Heart left ventricle (tissue), 16 donors: ENCODE measurements at regions not wholly inside any gene's neighbourhood (a gene's known extent, or its start where the extent isn't known, plus 50 kb on each side); places are given as distances from the start of the nearest gene placed in this dataset.

ENCODE experiments used
- ATAC-seq, 4 donors: fragments of 200-7000 bp; cut with Tn5 transposase; one replicate each; pipeline ENCODE4 v1.9.1; 2020 to 2022; ENCODE audit warnings: moderate library complexity in 4 of 4, mild to moderate bottlenecking in 3 of 4, moderate number of reproducible peaks in 1 of 4
- DNase-seq, 5 donors: peaks; one replicate each; pipeline ENCODE4 v3.0.0-alpha.2; 2020
- H3K27ac ChIP-seq, 12 donors: fragments of 200-600 bp; sonication (generic) in 4 of 12; one replicate each; pipeline versions ENCODE4 v1.5.0 to v1.8.0; 2016 to 2022; ENCODE audit warnings: mild to moderate bottlenecking in 2 of 12
- H3K27me3 ChIP-seq, 9 donors: fragments of 200-600 bp; sonication (generic) in 2 of 9; one replicate each; pipeline versions ENCODE4 v1.5.1 to v1.8.0; 2016 to 2022; ENCODE audit warnings: mild to moderate bottlenecking in 3 of 9
- H3K36me3 ChIP-seq, 9 donors: fragments of 200-600 bp; sonication (generic) in 2 of 9; one replicate each; pipeline versions ENCODE4 v1.5.0 to v1.8.0; 2018 to 2022; ENCODE audit warnings: mild to moderate bottlenecking in 2 of 9
- H3K4me1 ChIP-seq, 12 donors: fragments of 200-600 bp; sonication (generic) in 4 of 12; one replicate each; pipeline versions ENCODE4 v1.5.0 to v1.8.0; 2016 to 2022; ENCODE audit warnings: mild to moderate bottlenecking in 3 of 12
- H3K4me3 ChIP-seq, 12 donors: fragments of 200-600 bp; sonication (generic) in 4 of 12; one replicate each; pipeline versions ENCODE4 v1.5.0 to v1.8.0; 2017 to 2022; ENCODE audit warnings: mild to moderate bottlenecking in 9 of 12, moderate library complexity in 4 of 12
- H3K9me3 ChIP-seq, 12 donors: fragments of 200-600 bp; sonication (generic) in 4 of 12; one replicate each; pipeline versions ENCODE4 v1.5.0 to v1.8.0; 2016 to 2022; ENCODE audit warnings: mild to moderate bottlenecking in 1 of 12
- POLR2A ChIP-seq, 2 donors: fragments of 450-650 bp; IDR thresholded peaks; one replicate each; pipeline ENCODE4 v1.6.1; 2017; ENCODE audit warnings: antibody characterized with exemption in 2 of 2, mild to moderate bottlenecking in 2 of 2, moderate library complexity in 2 of 2
- WGBS, 4 donors: extraction: QIAGEN DNeasy Blood & Tissue Kit in 2 of 4; methylation state at CpG; one replicate each; pipeline versions ENCODE4 v1.1.5 to v1.1.7; 2013 to 2018; 5-methylcytosine and 5-hydroxymethylcytosine counted together
- intact Hi-C, 10 donors: fragments of 100-400 bp; cut with DNase I; formaldehyde crosslinking; loops; one replicate each; pipeline versions ENCODE4 v1.11.1 to v1.14.2; 2022
- TF ChIP-seq, protein P1 (sequence below), 12 donors: fragments of 200-600 bp; sonication (generic) in 4 of 12; IDR thresholded peaks; one replicate each; pipeline versions ENCODE4 v1.5.0 to v1.8.0; 2018 to 2022; ENCODE audit warnings: antibody characterized with exemption in 12 of 12, mild to moderate bottlenecking in 5 of 12
- donor health status: ischemic (EF 13 %, LVEDD 7.1; RV severe dilation, severe dysfunction).
- donor health status: healthy with polysubstance abuse.
- donor health status: DM: no; HTN: yes; CAD: no.
- donor health status: DM: no; HTN: no; CAD: no.
- donor health status: ischemic (EF 25% LVEDD 6.9; RV normal size, moderate dysfunction).
- donor health status: ischemic (EF 25% LVEDD 5.7; RV mildly dilated, moderate dysfunction).
- donor health status: healthy.
- donor health status: DM: yes; HTN: yes; CAD: no.
- donor health status: ischemic (EF 35%, LVEDD 5.7; RV mildly dilated, moderate dysfunction).
- donor health status: nonischemic (EF 11% LVEDD 7.7; RV severe dilation, severe dysfunction).
- donor health status: DM: yes; HTN: yes; CAD: no.
- donor health status: PGD.
- donor health status: ischemic (EF 29% LVEDD 5.4; RV normal size, mild dysfunction).
- donor health status: nonischemic (EF 23%, LVEDD 6.1; RV moderate dilation, normal function).

DNA sequence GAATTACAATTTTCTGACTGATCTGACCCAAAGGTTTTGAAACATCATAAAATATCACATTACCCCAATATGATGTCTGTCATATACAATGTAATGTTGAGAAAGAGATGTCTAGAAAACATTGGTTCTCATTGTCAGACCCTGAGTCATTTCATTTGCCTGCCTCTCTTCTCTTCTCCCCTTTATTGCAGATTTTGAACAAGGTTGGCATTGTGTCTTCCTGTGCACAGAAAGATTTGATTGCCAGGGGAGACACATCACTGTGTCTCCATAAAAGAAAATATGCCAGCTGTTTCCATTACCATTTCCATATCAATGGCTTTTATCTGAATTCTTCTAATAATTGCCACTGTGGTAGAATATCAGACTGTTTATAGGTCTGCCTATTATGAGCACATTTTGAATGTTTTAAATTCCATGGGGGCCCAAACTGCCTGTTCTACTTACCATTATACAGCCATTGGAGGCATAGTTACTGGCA, 65.6 kb downstream of the IFI44 start:
- no peak for TF ChIP-seq POLR2A (IDR thresholded peaks at IDR 0.05)
- TF ChIP-seq, protein P1, sequence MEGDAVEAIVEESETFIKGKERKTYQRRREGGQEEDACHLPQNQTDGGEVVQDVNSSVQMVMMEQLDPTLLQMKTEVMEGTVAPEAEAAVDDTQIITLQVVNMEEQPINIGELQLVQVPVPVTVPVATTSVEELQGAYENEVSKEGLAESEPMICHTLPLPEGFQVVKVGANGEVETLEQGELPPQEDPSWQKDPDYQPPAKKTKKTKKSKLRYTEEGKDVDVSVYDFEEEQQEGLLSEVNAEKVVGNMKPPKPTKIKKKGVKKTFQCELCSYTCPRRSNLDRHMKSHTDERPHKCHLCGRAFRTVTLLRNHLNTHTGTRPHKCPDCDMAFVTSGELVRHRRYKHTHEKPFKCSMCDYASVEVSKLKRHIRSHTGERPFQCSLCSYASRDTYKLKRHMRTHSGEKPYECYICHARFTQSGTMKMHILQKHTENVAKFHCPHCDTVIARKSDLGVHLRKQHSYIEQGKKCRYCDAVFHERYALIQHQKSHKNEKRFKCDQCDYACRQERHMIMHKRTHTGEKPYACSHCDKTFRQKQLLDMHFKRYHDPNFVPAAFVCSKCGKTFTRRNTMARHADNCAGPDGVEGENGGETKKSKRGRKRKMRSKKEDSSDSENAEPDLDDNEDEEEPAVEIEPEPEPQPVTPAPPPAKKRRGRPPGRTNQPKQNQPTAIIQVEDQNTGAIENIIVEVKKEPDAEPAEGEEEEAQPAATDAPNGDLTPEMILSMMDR (IDR thresholded peaks at IDR 0.05): no peak

DNA sequence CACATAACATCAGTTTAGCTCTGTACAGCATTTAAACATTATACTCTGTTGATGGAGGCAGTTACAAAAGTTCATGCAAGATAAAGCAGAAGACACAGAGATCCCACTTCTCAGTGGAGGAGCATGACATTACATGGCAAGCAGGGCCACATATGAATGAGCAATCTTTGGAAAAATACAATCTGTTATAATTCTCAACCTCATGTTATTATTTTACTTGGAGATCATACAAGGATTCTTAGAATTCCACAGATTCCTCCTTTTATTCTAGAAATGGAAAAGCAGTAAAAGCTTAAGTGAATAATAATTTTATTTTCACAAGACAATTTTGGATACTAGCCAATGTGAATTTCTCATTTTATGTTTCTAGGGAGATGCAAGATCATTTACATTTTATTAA, 66.6 kb downstream of the IFI44 start:
- Histone ChIP-seq H3K27me3 (no peaks in the 10 kb centered on the region), H3K9me3 (no peaks in the 10 kb centered on the region), H3K4me3 (no peak overlapping the region), H3K27ac (no peak overlapping the region), H3K4me1 (peaks cover 0 to 4% (median 0%) of the 10 kb centered on the region in 12 donors), H3K36me3 (no peaks in the 10 kb centered on the region)
- DNase-seq (no peak), ATAC-seq (no peak)
- intact Hi-C loops: no loop called here
- no peak for TF ChIP-seq POLR2A (IDR thresholded peaks at IDR 0.05)
- TF ChIP-seq, protein P1 (IDR thresholded peaks at IDR 0.05): no peak

More for the DNA sequence above, 65.6 kb downstream of the IFI44 start:
- Histone ChIP-seq H3K4me1 (peaks cover 0 to 4% (median 0%) of the 10 kb centered on the region in 12 donors), H3K27ac (no peak overlapping the region), H3K36me3 (no peaks in the 10 kb centered on the region), H3K4me3 (no peak overlapping the region), H3K27me3 (no peaks in the 10 kb centered on the region), H3K9me3 (no peaks in the 10 kb centered on the region)
- ATAC-seq (no peak), DNase-seq (no peak)
- intact Hi-C loops: no loop called here

DNA sequence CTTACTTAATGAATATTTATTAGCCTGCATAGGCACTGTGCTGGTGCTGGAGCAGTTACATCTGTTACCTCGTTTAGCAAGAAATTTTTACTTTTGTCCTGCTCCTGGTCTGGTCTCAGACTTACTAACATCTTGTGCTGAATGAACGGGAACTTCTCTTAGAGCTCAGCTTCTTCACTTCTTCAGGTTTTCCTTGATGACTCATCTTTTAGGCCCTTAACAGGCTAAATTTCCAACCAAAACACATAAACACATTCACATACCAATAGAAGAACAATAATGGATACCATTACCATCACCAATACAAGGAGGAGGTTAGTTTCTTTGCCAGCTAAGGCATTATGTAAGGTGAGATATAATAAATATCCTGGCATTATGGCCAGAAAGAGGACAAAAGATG, 68.9 kb downstream of the IFI44 start:
- peaks cover 0 to 4% (median 0%) of the 10 kb centered on the region in 12 donors for H3K4me1 ChIP-seq
- DNase-seq (no peak), ATAC-seq (no peak)
- no peaks in the 10 kb centered on the region for H3K27me3 ChIP-seq
- TF ChIP-seq POLR2A (IDR thresholded peaks at IDR 0.05): no peak
- TF ChIP-seq, protein P1 (IDR thresholded peaks at IDR 0.05): no peak
- H3K36me3 ChIP-seq: no peaks in the 10 kb centered on the region
- 67 to 82% (median 72%) methylated on average over 2 of the region's 2 CpGs for WGBS, 4 donors
- H3K9me3 ChIP-seq: no peaks in the 10 kb centered on the region
- H3K4me3 ChIP-seq: no peak overlapping the region
- H3K27ac ChIP-seq: no peak overlapping the region
- intact Hi-C loops: no loop called here

DNA sequence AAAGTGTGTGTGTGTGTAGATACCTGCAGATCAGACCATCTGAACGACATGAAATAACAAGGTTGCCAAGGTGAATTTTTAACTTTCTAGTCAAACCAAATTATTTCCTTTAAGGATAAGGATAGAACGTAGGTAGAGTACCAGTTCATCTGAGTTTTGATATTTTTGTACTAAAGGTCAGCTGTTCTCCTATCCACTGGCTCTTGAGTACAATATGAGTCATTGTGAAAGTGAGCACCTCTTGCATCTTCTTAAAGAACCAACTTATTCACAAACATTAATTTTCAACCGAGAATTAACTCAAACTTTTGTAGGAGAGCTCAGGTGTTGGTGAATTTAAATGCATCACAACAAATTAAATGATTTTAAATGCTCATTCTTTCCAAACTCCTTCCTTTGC, 71.5 kb downstream of the IFI44 start:
- Histone ChIP-seq H3K9me3 (no peaks in the 10 kb centered on the region), H3K27ac (no peak overlapping the region), H3K4me1 (no peaks in the 10 kb centered on the region), H3K27me3 (no peaks in the 10 kb centered on the region), H3K4me3 (no peak overlapping the region), H3K36me3 (no peaks in the 10 kb centered on the region)
- TF ChIP-seq, protein P1 (IDR thresholded peaks at IDR 0.05): no peak
- TF ChIP-seq POLR2A (IDR thresholded peaks at IDR 0.05): no peak
- ATAC-seq (no peak), DNase-seq (no peak)
- intact Hi-C loops: no loop called here
- WGBS, 4 donors: 46 to 58% (median 54%) methylated on average over 3 of the region's 3 CpGs
